ENCODE measurements at regions not wholly inside any gene's neighbourhood (a gene's known extent, or its start where the extent isn't known, plus 50 kb on each side); places are given as distances from the start of the nearest gene placed in this dataset.

DNA sequence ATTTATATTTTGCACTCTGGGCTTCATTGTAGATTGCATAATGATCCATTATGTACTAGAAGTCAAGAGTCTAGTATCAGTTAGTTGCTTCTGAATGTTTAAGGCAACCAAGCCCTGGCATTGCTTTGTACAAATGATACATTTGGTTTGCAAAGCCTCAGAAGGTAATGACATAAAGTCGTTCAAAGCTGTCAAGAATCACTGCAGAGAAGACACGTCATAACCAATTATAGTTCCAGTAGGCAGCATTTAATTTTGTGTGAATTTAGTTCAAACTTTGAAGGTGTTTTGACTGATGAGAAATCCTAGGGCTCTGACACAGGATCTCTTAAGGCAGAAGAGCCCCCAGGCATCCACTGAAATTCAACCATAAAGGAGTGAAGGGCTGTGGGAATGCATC lies 163.0 kb upstream of the KRR1 start:
- DNase-seq (no peak), ATAC-seq (no peak)
- CTCF ChIA-PET, result no interaction called here
- Mint-ChIP-seq H3K27me3 (no peaks in the 10 kb centered on the region), H3K36me3 (ENCODE audit: low read depth) (no peaks in the 10 kb centered on the region), H3K4me1 (ENCODE audit: low read depth) (no peaks in the 10 kb centered on the region), H3K27ac (no peak overlapping the region), H3K9me3 (no peaks in the 10 kb centered on the region), H3K4me3 (no peak overlapping the region)
- TF ChIP-seq CTCF (IDR thresholded peaks at IDR 0.05), result no peak
- POLR2A ChIA-PET, result no interaction called here
- intact Hi-C loops (cut with micrococcal nuclease), result no loop called here

- POLR2A ChIA-PET, result no interaction called here
- TF ChIP-seq CTCF (IDR thresholded peaks at IDR 0.05), result no peak
- no peaks in the 10 kb centered on the region for H3K4me1 Mint-ChIP-seq (ENCODE audit: low read depth)
- ATAC-seq (no peak), DNase-seq (no peak)
- no peaks in the 10 kb centered on the region for H3K36me3 Mint-ChIP-seq (ENCODE audit: low read depth)
- no peak overlapping the region for H3K27ac Mint-ChIP-seq
- H3K9me3 Mint-ChIP-seq, result no peaks in the 10 kb centered on the region
- peaks cover 2% of the 10 kb centered on the region for H3K27me3 Mint-ChIP-seq
- CTCF ChIA-PET, result no interaction called here
- intact Hi-C loops (cut with micrococcal nuclease), result no loop called here
- H3K4me3 Mint-ChIP-seq, result no peak overlapping the region
Observed at GRCh38 chr12:75672200-75672599, 160.8 kb upstream of the KRR1 start.

GRCh38 chr12:75670216-75670615 lies 158.8 kb upstream of the KRR1 start:
- no peaks in the 10 kb centered on the region for H3K36me3 Mint-ChIP-seq (ENCODE audit: low read depth)
- no peaks in the 10 kb centered on the region for H3K9me3 Mint-ChIP-seq
- peaks cover 2% of the 10 kb centered on the region for H3K27me3 Mint-ChIP-seq
- ChIA-PET POLR2A (no interaction called here), CTCF (no interaction called here)
- no peak overlapping the region for H3K27ac Mint-ChIP-seq
- no peaks in the 10 kb centered on the region for H3K4me1 Mint-ChIP-seq (ENCODE audit: low read depth)
- H3K4me3 Mint-ChIP-seq, result no peak overlapping the region
- no peak for DNase-seq
- intact Hi-C loops (cut with micrococcal nuclease), result no loop called here
- ATAC-seq, result no peak
- no peak for TF ChIP-seq CTCF (IDR thresholded peaks at IDR 0.05)

DNA sequence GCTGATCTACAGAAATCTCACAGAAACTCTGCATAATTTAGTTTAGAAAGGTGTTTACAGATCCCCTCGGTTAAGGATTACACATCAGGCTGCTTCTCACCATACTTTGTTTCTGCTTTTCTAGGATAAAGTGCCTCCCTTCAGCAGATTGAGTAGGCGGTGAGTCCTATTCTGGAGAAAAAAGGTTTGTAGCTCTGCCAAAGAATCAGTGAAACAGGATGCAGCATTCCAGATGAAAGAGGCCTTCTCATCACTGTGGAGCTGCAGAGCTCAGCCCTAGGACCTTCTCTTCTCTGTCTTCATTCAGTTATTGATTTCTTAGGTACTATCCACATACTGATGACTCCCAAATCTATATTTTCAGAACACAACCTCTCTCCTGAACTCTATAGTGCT lies 155.5 kb upstream of the KRR1 start:
- intact Hi-C loops (cut with micrococcal nuclease), result no loop called here
- H3K4me3 Mint-ChIP-seq, result no peak overlapping the region

More for the DNA sequence above, 155.5 kb upstream of the KRR1 start:
- CTCF ChIA-PET, result no interaction called here
- POLR2A ChIA-PET, result interaction anchor here (0.7 to 1.0 kb wide), 2 partner anchors 9 to 28 kb away, joined by 3 read pairs; no protein-coding TSS in a partner anchor
- Mint-ChIP-seq H3K27ac (no peak overlapping the region), H3K9me3 (no peaks in the 10 kb centered on the region), H3K36me3 (ENCODE audit: low read depth) (no peaks in the 10 kb centered on the region), H3K27me3 (peaks cover 7% of the 10 kb centered on the region), H3K4me1 (ENCODE audit: low read depth) (no peaks in the 10 kb centered on the region)
- TF ChIP-seq CTCF (IDR thresholded peaks at IDR 0.05), result no peak
- DNase-seq (no peak), ATAC-seq (no peak)

All from activated CD8-positive, alpha-beta T cell treated with anti-CD3 and anti-CD28 coated beads for 36 hours (primary cell).